GM12873 (cell line): ENCODE measurements at regions not wholly inside any gene's neighbourhood (a gene's known extent, or its start where the extent isn't known, plus 50 kb on each side); places are given as distances from the start of the nearest gene placed in this dataset.

ENCODE experiments used
- TF ChIP-seq, protein P1 (sequence below): IDR thresholded peaks from 2 replicates; pipeline ENCODE4 v1.5.1; 2012; ENCODE audit warnings: low read depth, mild to moderate bottlenecking, moderate library complexity, low read length, control low read depth; ENCODE audit not compliant: insufficient read depth; ENCODE audit errors: missing control alignments

DNA sequence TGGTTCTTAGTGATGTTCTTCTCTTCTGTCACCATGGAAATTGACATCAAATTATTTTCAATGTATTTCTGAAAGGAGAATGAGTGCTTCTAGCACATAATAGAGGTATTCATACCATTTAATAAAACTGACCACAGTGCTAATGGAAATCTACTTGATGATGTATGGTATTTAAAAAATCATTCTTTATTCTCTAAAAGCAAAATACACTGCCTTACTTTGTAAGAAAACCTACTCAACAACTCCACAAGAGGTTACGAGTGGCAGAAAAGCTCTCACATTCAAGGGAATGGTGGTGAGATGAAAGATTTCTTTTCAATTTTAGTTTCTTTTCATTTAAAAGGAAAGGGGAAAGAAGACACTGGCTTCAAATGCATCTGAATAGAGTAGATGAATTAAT, 382.3 kb upstream of the CHST9 start:
- TF ChIP-seq, protein P1, sequence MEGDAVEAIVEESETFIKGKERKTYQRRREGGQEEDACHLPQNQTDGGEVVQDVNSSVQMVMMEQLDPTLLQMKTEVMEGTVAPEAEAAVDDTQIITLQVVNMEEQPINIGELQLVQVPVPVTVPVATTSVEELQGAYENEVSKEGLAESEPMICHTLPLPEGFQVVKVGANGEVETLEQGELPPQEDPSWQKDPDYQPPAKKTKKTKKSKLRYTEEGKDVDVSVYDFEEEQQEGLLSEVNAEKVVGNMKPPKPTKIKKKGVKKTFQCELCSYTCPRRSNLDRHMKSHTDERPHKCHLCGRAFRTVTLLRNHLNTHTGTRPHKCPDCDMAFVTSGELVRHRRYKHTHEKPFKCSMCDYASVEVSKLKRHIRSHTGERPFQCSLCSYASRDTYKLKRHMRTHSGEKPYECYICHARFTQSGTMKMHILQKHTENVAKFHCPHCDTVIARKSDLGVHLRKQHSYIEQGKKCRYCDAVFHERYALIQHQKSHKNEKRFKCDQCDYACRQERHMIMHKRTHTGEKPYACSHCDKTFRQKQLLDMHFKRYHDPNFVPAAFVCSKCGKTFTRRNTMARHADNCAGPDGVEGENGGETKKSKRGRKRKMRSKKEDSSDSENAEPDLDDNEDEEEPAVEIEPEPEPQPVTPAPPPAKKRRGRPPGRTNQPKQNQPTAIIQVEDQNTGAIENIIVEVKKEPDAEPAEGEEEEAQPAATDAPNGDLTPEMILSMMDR = no peak

- TF ChIP-seq, protein P1 = no peak
Measured at GRCh38 chr18:27564066-27564465, 379.0 kb upstream of the CHST9 start.

DNA sequence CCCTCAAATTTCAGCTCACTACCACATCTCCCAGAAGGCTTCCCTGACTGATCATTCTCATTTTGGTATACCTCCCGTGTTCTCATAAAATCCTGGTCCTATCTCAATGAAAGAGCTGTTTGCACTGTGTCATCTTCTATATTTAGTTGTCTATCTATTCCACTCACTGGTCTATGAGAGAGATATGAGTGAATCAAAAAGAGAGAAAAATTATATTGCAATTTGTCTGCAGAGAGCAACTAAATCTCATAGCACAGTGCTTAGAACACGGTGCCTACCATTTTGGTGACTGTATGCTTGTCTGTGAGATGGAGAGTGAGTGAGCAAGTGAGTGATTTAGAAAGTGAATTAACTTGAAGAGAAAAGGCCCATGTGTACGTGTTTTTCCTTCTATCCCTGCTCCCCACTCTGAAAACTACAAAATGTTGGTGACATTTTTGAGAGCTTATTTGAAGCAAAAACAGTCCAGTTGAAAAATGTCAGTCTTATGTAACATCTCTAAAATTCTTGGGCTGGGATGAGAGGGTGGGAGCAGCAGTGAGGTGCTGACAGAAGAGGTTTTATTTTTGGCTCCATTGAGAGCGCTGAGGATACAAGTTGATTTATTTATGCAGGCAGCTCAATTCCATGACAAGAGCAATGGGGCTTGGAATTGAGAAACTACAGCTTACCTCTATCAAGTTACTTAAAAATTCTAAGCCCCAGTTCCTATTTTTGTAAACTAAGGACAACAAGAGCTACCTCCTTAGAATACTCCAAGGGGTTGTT, 373.5 kb upstream of the CHST9 start:
- TF ChIP-seq, protein P1 = no peak

DNA sequence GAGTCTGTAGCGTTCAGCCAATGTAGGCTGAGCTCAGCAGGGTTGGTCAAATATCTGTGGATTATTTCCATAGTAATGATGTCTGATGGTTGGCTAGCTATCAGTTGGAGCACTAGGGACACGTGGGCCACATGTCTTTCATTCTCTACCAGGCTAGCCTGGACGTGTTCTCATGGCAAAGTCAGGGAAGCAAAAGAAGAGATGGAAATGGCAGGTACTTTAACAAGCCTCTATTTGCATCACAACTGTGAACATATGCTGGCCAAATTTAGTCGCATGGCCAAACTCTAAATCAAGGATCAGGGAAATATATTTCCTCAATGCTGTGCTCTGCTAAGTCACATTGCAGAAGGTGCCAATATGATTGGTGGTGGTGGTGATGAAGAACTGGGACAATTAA, 371.6 kb upstream of the CHST9 start:
- TF ChIP-seq, protein P1 = no peak

GRCh38 chr18:27549335-27550039, 364.4 kb upstream of the CHST9 start:
- TF ChIP-seq, protein P1 = peak; percentile 10

DNA sequence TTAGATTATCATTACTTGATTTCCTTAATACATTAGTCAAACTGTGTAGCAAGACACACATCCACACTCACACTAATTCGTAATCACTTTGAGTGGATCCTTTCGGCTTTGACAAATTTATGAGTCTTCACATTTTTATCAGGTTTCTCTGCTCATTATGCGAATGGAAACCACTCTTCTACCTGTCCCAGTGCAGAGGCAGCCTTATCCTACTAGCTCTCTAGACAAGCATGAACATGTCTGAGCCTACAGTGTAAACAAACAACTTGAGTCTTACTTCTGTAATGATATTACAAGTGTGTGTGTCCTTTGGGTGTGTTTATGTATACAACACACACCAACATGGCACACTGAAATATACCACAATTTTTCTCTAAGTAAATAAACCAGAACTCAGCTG, 361.9 kb upstream of the CHST9 start:
- TF ChIP-seq, protein P1 = no peak

DNA sequence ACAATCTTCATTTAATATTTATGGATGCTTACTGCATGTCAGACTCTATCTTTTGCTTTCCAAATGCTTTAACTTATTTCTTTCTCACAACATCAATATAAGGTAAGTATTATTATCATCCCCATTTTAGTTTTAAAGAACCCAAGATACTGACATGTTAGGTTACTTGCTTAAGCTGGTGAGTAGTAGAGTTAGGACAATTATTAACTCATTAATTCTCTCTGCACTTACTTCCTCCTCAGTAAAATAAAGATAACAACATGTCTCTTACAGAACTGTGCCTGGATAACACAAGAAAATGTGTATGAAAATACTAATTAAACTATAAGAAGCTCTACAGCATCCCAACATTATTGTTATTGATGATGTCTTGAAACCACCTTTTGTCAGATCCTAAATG, 359.1 kb upstream of the CHST9 start:
- TF ChIP-seq, protein P1 = no peak
